RWPE1 (cell line): ENCODE measurements at regions not wholly inside any gene's neighbourhood (a gene's known extent, or its start where the extent isn't known, plus 50 kb on each side); places are given as distances from the start of the nearest gene placed in this dataset.
"Not testable (repeated sequence)": the region's sequence is repeated elsewhere in the genome, so short reads cannot be mapped to it uniquely, and the experiment has no call there.

ENCODE experiments used
- CTCF ChIA-PET: fragments of 350-600 bp; sonication (Branson Sonifier 250); formaldehyde crosslinking; extraction: SDS; loops from one replicate; lab custom pipeline; 2021; lab: Yijun Ruan, JAX
- POLR2A ChIA-PET: fragments of 400-600 bp; formaldehyde crosslinking; extraction: SDS; loops from one replicate; lab custom pipeline; 2020; ENCODE audit warnings: antibody characterized with exemption; ENCODE audit not compliant: low non-redundant PET; lab: Yijun Ruan, JAX
- DNase-seq: peaks from one replicate; pipeline ENCODE4 v3.0.0; 2012; ENCODE audit warnings: low spot score
- H3K27ac ChIP-seq: fragments of 450-650 bp; 2 replicates; pipeline ENCODE4 v1.5.1; 2017
- CTCF ChIP-seq: fragments of 450-650 bp; conservative IDR thresholded peaks from 2 replicates; pipeline ENCODE4 v1.5.1; 2017; ENCODE audit warnings: low read depth, mild to moderate bottlenecking

GRCh38 chr9:90147426-90147825, 495.2 kb downstream of the DIRAS2 start:
- ChIA-PET CTCF (no interaction called here), POLR2A (no interaction called here)
- DNase-seq: no peak
- TF ChIP-seq CTCF: no peak
- H3K27ac ChIP-seq: no peak overlapping the region

GRCh38 chr9:90156318-90156717, 486.3 kb downstream of the DIRAS2 start:
- ChIA-PET POLR2A (no interaction called here), CTCF (no interaction called here)
- TF ChIP-seq CTCF: no peak
- H3K27ac ChIP-seq: no peak overlapping the region
- DNase-seq: no peak

- CTCF ChIA-PET: no interaction called here
- no peak for TF ChIP-seq CTCF
- POLR2A ChIA-PET: no interaction called here
- DNase-seq: no peak
- H3K27ac ChIP-seq: no peak overlapping the region
Measured at GRCh38 chr9:90162326-90162725, 480.3 kb downstream of the DIRAS2 start.

- POLR2A ChIA-PET: no interaction called here
Measured at GRCh38 chr9:90162819-90163218, 479.8 kb downstream of the DIRAS2 start.

GRCh38 chr9:90165281-90165680, 477.3 kb downstream of the DIRAS2 start:
- CTCF ChIA-PET: no interaction called here
- no peak overlapping the region for H3K27ac ChIP-seq
- POLR2A ChIA-PET: no interaction called here
- DNase-seq: no peak
- no peak for TF ChIP-seq CTCF

More at GRCh38 chr9:90162819-90163218, 479.8 kb downstream of the DIRAS2 start:
- H3K27ac ChIP-seq: no peak overlapping the region
- TF ChIP-seq CTCF: no peak
- CTCF ChIA-PET: no interaction called here
- no peak for DNase-seq

- POLR2A ChIA-PET, H3K27ac ChIP-seq, CTCF ChIA-PET, DNase-seq: not testable (repeated sequence)
Measured at GRCh38 chr9:90166374-90166773, 476.2 kb downstream of the DIRAS2 start.

GRCh38 chr9:90167914-90168313, 474.7 kb downstream of the DIRAS2 start:
- TF ChIP-seq CTCF: no peak
- POLR2A ChIA-PET: no interaction called here
- CTCF ChIA-PET: interaction anchor here (0.7 kb wide), 1 partner anchor 66 kb away, joined by 5 read pairs; no protein-coding TSS in a partner anchor
- no peak for DNase-seq
- H3K27ac ChIP-seq: no peak overlapping the region
